DMS53 treated with DMSO at 0.1 percent for 48 hours (cell line): ENCODE measurements at regions not wholly inside any gene's neighbourhood (a gene's known extent, or its start where the extent isn't known, plus 50 kb on each side); places are given as distances from the start of the nearest gene placed in this dataset.
"Not testable (repeated sequence)": the region's sequence is repeated elsewhere in the genome, so short reads cannot be mapped to it uniquely, and the experiment has no call there.

Experiments used
- DNase-seq: peaks from one replicate; lab custom pipeline; 2025; ENCODE audit not compliant: unreplicated experiment; lab: John Stamatoyannopoulos, UW

- DNase-seq, result no peak
Measured at GRCh38 chr3:76505202-76505845, 534.6 kb upstream of the ROBO2 start.

GRCh38 chr3:76509179-76509830, 530.6 kb upstream of the ROBO2 start:
- no peak for DNase-seq

- DNase-seq, result no peak
Measured at GRCh38 chr3:76514836-76515235, 525.1 kb upstream of the ROBO2 start.

- no peak for DNase-seq
Measured at GRCh38 chr3:76523337-76523736, 516.6 kb upstream of the ROBO2 start.

- DNase-seq, result no peak
Measured at GRCh38 chr3:76525726-76526125, 514.2 kb upstream of the ROBO2 start.

GRCh38 chr3:76527773-76528172, 512.1 kb upstream of the ROBO2 start:
- DNase-seq, result no peak

- no peak for DNase-seq
Measured at GRCh38 chr3:76532158-76532822, 507.6 kb upstream of the ROBO2 start.

- DNase-seq, result not testable (repeated sequence)
Measured at GRCh38 chr3:76533710-76534109, 506.2 kb upstream of the ROBO2 start.

- not testable (repeated sequence) for DNase-seq
Measured at GRCh38 chr3:76537857-76538256, 502.0 kb upstream of the ROBO2 start.

- DNase-seq, result no peak
Measured at GRCh38 chr3:76547674-76548073, 492.2 kb upstream of the ROBO2 start.

GRCh38 chr3:76550522-76551201, 489.2 kb upstream of the ROBO2 start:
- no peak for DNase-seq

- DNase-seq, result no peak
Measured at GRCh38 chr3:76551739-76552138, 488.2 kb upstream of the ROBO2 start.

GRCh38 chr3:76552653-76553052, 487.2 kb upstream of the ROBO2 start:
- no peak for DNase-seq

GRCh38 chr3:76554707-76555106, 485.2 kb upstream of the ROBO2 start:
- no peak for DNase-seq

GRCh38 chr3:76561494-76562236, 478.2 kb upstream of the ROBO2 start:
- DNase-seq, result peak; percentile 10

GRCh38 chr3:76565496-76566210, 474.2 kb upstream of the ROBO2 start:
- no peak for DNase-seq

GRCh38 chr3:76566211-76566534, 473.7 kb upstream of the ROBO2 start:
- no peak for DNase-seq

- no peak for DNase-seq
Measured at GRCh38 chr3:76566904-76567303, 473.0 kb upstream of the ROBO2 start.

GRCh38 chr3:76570436-76571057, 469.4 kb upstream of the ROBO2 start:
- no peak for DNase-seq

- no peak for DNase-seq
Measured at GRCh38 chr3:76576201-76576600, 463.7 kb upstream of the ROBO2 start.
